ENCODE measurements at regions not wholly inside any gene's neighbourhood (a gene's known extent, or its start where the extent isn't known, plus 50 kb on each side); places are given as distances from the start of the nearest gene placed in this dataset.

GRCh38 chr4:105092356-105092755 is 54.3 kb upstream of the TET2 start:
- TF ChIP-seq CTCF (IDR thresholded peaks at IDR 0.05) (no peak), POLR2A (IDR thresholded peaks at IDR 0.05) (no peak), POLR2AphosphoS5 (IDR thresholded peaks at IDR 0.05) (no peak), EP300 (IDR thresholded peaks at IDR 0.05) (no peak)
